H1 (cell line): ENCODE measurements at regions not wholly inside any gene's neighbourhood (a gene's known extent, or its start where the extent isn't known, plus 50 kb on each side); places are given as distances from the start of the nearest gene placed in this dataset.

ENCODE experiments used
- CTCF ChIA-PET: fragments of 300-600 bp; sonication (Branson Sonifier 250); formaldehyde crosslinking; loops from one replicate; lab custom pipeline; 2021; ENCODE audit not compliant: partially characterized antibody; lab: Charles Lee
- POLR2A ChIA-PET: fragments of 300-600 bp; sonication (Branson Sonifier 250); formaldehyde crosslinking; loops from one replicate; lab custom pipeline; 2021; ENCODE audit warnings: inconsistent platforms; ENCODE audit not compliant: partially characterized antibody; lab: Charles Lee
- DNase-seq, 2 experiments: peaks; one replicate each; pipeline versions ENCODE4 v3.0.0 to v3.0.0-alpha.2; 2010 to 2022; ENCODE audit warnings: low spot score in 2 of 2, low read depth in 1 of 2, mixed read lengths in 1 of 2
- FAIRE-seq: peaks from 2 replicates; lab custom pipeline; 2011; peaks lifted over from hg19 to GRCh38; lab: Jason Lieb, UNC
- H2AFZ ChIP-seq: 2 replicates; pipeline ENCODE4 v1.8.1; 2012; ENCODE audit warnings: low read length, inconsistent platforms
- H2AK5ac ChIP-seq: 2 replicates; pipeline ENCODE4 v1.6.1; 2013; ENCODE audit warnings: low read depth, low read length
- H2BK120ac ChIP-seq: replicated peaks from 2 replicates; pipeline ENCODE3; 2013; ENCODE audit warnings: low read depth, low read length, inconsistent platforms
- H2BK12ac ChIP-seq: 2 replicates; pipeline ENCODE4 v1.6.1; 2013; ENCODE audit warnings: low read depth, low read length
- H2BK15ac ChIP-seq: 2 replicates; pipeline ENCODE4 v1.6.1; 2013; ENCODE audit warnings: low read length
- H2BK20ac ChIP-seq: 2 replicates; pipeline ENCODE4 v1.6.1; 2013; ENCODE audit warnings: low read length
- H2BK5ac ChIP-seq: 2 replicates; pipeline ENCODE4 v1.6.1; 2013; ENCODE audit warnings: low read depth, low read length
- H3K14ac ChIP-seq: 2 replicates; pipeline ENCODE4 v1.6.1; 2013; ENCODE audit warnings: inconsistent platforms; ENCODE audit not compliant: insufficient read length
- H3K18ac ChIP-seq: 2 replicates; pipeline ENCODE4 v1.6.1; 2013; ENCODE audit warnings: low read length; ENCODE audit errors: extremely low read depth
- H3K23ac ChIP-seq: 2 replicates; pipeline ENCODE4 v1.6.1; 2013; ENCODE audit warnings: inconsistent platforms; ENCODE audit not compliant: insufficient read length
- H3K23me2 ChIP-seq: 2 replicates; pipeline ENCODE4 v1.6.1; 2013; ENCODE audit warnings: low read depth, low read length
- H3K27ac ChIP-seq: 2 replicates; pipeline ENCODE4 v1.6.1; 2011; ENCODE audit warnings: low read depth, low read length, inconsistent platforms
- H3K27me3 ChIP-seq, 4 experiments: replicated peaks in 1 of 4; 1 replicate in 1 of 4; 2 replicates in 3 of 4; pipeline versions ENCODE4 v1.6.1 to v1.8.1; 2011 to 2013; ENCODE audit warnings: low read length in 3 of 4, mild to moderate bottlenecking in 3 of 4, inconsistent platforms in 2 of 4, mixed read lengths in 2 of 4, moderate library complexity in 1 of 4; ENCODE audit not compliant: control insufficient read depth in 3 of 4, insufficient read depth in 3 of 4; ENCODE audit errors: extremely low read depth in 1 of 4
- H3K36me3 ChIP-seq, 4 experiments: 2 replicates each; pipeline versions ENCODE4 v1.6.1 to v1.8.1; 2011 to 2013; ENCODE audit warnings: mild to moderate bottlenecking in 4 of 4, low read length in 3 of 4, moderate library complexity in 2 of 4, control low read depth in 1 of 4, inconsistent platforms in 1 of 4; ENCODE audit not compliant: insufficient read depth in 4 of 4, control insufficient read depth in 2 of 4
- H3K4ac ChIP-seq: replicated peaks from 2 replicates; pipeline ENCODE3; 2013; ENCODE audit warnings: low read length, low read depth, mixed read lengths, inconsistent platforms; ENCODE audit not compliant: insufficient read length
- H3K4me1 ChIP-seq, 4 experiments: replicated peaks in 1 of 4; 1 replicate in 1 of 4; 2 replicates in 3 of 4; pipeline versions ENCODE4 v1.6.1 to v1.8.1; 2011 to 2013; ENCODE audit warnings: low read length in 3 of 4, inconsistent platforms in 2 of 4, mixed read lengths in 1 of 4; ENCODE audit not compliant: insufficient read depth in 4 of 4, control insufficient read depth in 3 of 4
- H3K4me2 ChIP-seq, 2 experiments: 2 replicates each; pipeline versions ENCODE4 v1.6.1 to v1.8.1; 2011 to 2013; ENCODE audit warnings: low read depth in 2 of 2, low read length in 2 of 2, control low read depth in 1 of 2, inconsistent platforms in 1 of 2, mild to moderate bottlenecking in 1 of 2; ENCODE audit not compliant: insufficient read depth in 1 of 2
- H3K4me3 ChIP-seq, 4 experiments: fragments of 200-600, 300-600 bp in 1 of 4; sonication (generic), shearing (Covaris generic), sonication (Bioruptor Twin) in 1 of 4; 2 replicates each; pipeline versions ENCODE4 v1.5.1 to v1.8.1; 2011 to 2016; ENCODE audit warnings: low read length in 4 of 4, low read depth in 3 of 4, control low read depth in 2 of 4, inconsistent platforms in 2 of 4, mild to moderate bottlenecking in 2 of 4, mixed read lengths in 1 of 4, moderate library complexity in 1 of 4; ENCODE audit not compliant: insufficient read depth in 2 of 4; ENCODE audit errors: extremely low read depth in 1 of 4
- H3K56ac ChIP-seq: replicated peaks from 2 replicates; pipeline ENCODE3; 2013; ENCODE audit warnings: low read depth, mild to moderate bottlenecking, mixed read lengths, low read length, inconsistent platforms; ENCODE audit not compliant: insufficient read length
- H3K79me1 ChIP-seq: 2 replicates; pipeline ENCODE4 v1.6.1; 2013; ENCODE audit warnings: low read depth, low read length, control low read depth
- H3K79me2 ChIP-seq, 2 experiments: 2 replicates each; pipeline versions ENCODE4 v1.6.1 to v1.8.1; 2012 to 2013; ENCODE audit warnings: low read length in 2 of 2, mild to moderate bottlenecking in 2 of 2, inconsistent platforms in 1 of 2; ENCODE audit not compliant: insufficient read depth in 2 of 2, control insufficient read depth in 1 of 2
- H3K9ac ChIP-seq, 4 experiments: replicated peaks in 1 of 4; 1 replicate in 1 of 4; 2 replicates in 3 of 4; pipeline versions ENCODE4 v1.6.1 to v1.8.1; 2011 to 2013; ENCODE audit warnings: low read depth in 3 of 4, low read length in 3 of 4, control low read depth in 2 of 4, mild to moderate bottlenecking in 2 of 4, moderate library complexity in 2 of 4, inconsistent platforms in 1 of 4; ENCODE audit errors: extremely low read depth in 1 of 4
- H3K9me3 ChIP-seq, 2 experiments: 2 replicates each; pipeline versions ENCODE4 v1.6.1 to v1.8.1; 2012 to 2013; ENCODE audit warnings: mild to moderate bottlenecking in 2 of 2, moderate library complexity in 2 of 2, control low read depth in 1 of 2, inconsistent platforms in 1 of 2, low read depth in 1 of 2, low read length in 1 of 2, mixed read lengths in 1 of 2; ENCODE audit not compliant: insufficient read depth in 2 of 2
- H4K20me1 ChIP-seq, 2 experiments: replicated peaks in 1 of 2; 2 replicates each; pipeline versions ENCODE3 to v1.8.1; 2011 to 2013; ENCODE audit warnings: inconsistent platforms in 2 of 2, low read length in 2 of 2, mild to moderate bottlenecking in 1 of 2; ENCODE audit not compliant: insufficient read depth in 2 of 2, control insufficient read depth in 1 of 2
- H4K5ac ChIP-seq: 2 replicates; pipeline ENCODE4 v1.6.1; 2013; ENCODE audit warnings: low read length, low read depth, mixed read lengths, inconsistent platforms; ENCODE audit not compliant: insufficient read length
- H4K8ac ChIP-seq: 2 replicates; pipeline ENCODE4 v1.8.0; 2013; ENCODE audit warnings: mild to moderate bottlenecking, moderate library complexity, low read length, inconsistent platforms; ENCODE audit not compliant: insufficient read depth; ENCODE audit errors: extremely low read depth
- H4K91ac ChIP-seq: replicated peaks from 2 replicates; pipeline ENCODE3; 2013; ENCODE audit warnings: low read length, mixed read lengths, inconsistent platforms; ENCODE audit not compliant: insufficient read length
- WGBS, 2 experiments: shearing (Covaris generic) in 1 of 2; methylation state at CpG; one replicate each; pipeline versions ENCODE4 v1.1.6 to v1.1.7; 2013 to 2015; ENCODE audit warnings: low lambda C conversion rate in 2 of 2, mixed read lengths in 2 of 2, inconsistent platforms in 1 of 2, low coverage in 1 of 2, missing lambda C conversion rate in 1 of 2; ENCODE audit not compliant: insufficient replicate concordance in 2 of 2, insufficient coverage in 1 of 2, insufficient read length in 1 of 2; ENCODE audit errors: extremely low coverage in 1 of 2, missing lambda C conversion rate in 1 of 2; 5-methylcytosine and 5-hydroxymethylcytosine counted together

DNA sequence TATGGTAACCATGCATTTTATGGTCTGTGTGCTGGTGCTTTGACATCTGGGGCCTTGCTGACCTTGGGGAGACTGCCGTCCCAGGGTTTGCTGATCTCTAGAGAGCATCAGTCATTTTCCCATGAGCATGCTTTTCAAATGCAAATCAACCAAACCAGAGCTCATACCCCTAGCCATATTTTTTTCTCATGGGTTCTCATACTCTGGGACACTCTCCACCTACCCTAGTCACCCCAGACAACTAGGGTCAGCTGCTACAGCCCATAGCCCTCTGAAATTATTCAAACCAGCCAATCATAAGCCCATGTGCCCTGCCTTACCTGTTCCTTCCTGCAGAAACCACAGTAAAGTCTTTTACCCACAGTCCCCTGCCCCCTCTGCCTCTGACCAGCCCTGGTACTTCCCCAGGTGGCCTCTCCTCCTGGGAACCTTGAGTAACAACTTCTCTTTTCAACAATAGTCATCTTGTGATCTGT is 132.0 kb downstream of the MAP3K21 start:
- H3K9ac ChIP-seq, result no peak overlapping the region
- H3K4me1 ChIP-seq, result peaks cover 0 to 8% (median 3%) of the 10 kb centered on the region in 4 experiments; a peak in 4 of 7 replicates
- no peak overlapping the region for H3K27ac ChIP-seq
- H2BK20ac ChIP-seq, result no peak overlapping the region
- H3K23ac ChIP-seq, result no peak overlapping the region
- H3K79me1 ChIP-seq, result no peaks in the 10 kb centered on the region
- H3K4me2 ChIP-seq, result no peak overlapping the region
- no peak overlapping the region for H3K4ac ChIP-seq
- no peak overlapping the region for H3K56ac ChIP-seq
- no peak overlapping the region for H2BK120ac ChIP-seq
- H2AFZ ChIP-seq, result 0 out of 2 replicates have a peak overlapping the region, but pooled peaks have one; percentile 40
- ChIA-PET POLR2A (no interaction called here), CTCF (interaction anchor here (1.0 to 3.5 kb wide), 2 partner anchors 18 to 32 kb away, joined by 3 to 23 read pairs; no protein-coding TSS in a partner anchor)
- H4K8ac ChIP-seq, result no peak overlapping the region
- DNase-seq (no peak), FAIRE-seq (no peak)
- 85% methylated on average over 1 of the region's 1 CpG; no CpG with 5 or more reads in 1 of the 2 experiments for WGBS, 2 experiments
- H3K27me3 ChIP-seq, result no peaks in the 10 kb centered on the region
- no peak overlapping the region for H3K4me3 ChIP-seq
- H3K14ac ChIP-seq, result no peak overlapping the region
- no peak overlapping the region for H2BK12ac ChIP-seq
- H2BK15ac ChIP-seq, result no peak overlapping the region
- no peak overlapping the region for H2AK5ac ChIP-seq
- H4K91ac ChIP-seq, result no peak overlapping the region
- peaks cover 3 to 5% of the 10 kb centered on the region in 2 experiments; a peak in 2 of 4 replicates for H3K9me3 ChIP-seq
- no peaks in the 10 kb centered on the region; the same call in 1 of the 2 replicates for H3K23me2 ChIP-seq
- H4K20me1 ChIP-seq, result no peaks in the 10 kb centered on the region
- H2BK5ac ChIP-seq, result no peak overlapping the region
- no peaks in the 10 kb centered on the region for H3K79me2 ChIP-seq
- no peak overlapping the region for H4K5ac ChIP-seq
- H3K18ac ChIP-seq, result no peak overlapping the region
- no peaks in the 10 kb centered on the region for H3K36me3 ChIP-seq
